CD14-positive monocyte (primary cell): ENCODE measurements at regions not wholly inside any gene's neighbourhood (a gene's known extent, or its start where the extent isn't known, plus 50 kb on each side); places are given as distances from the start of the nearest gene placed in this dataset.

Experiments used
- DNase-seq, 3 donors: peaks; one replicate each; pipeline ENCODE4 v3.0.0-alpha.2; 2011 to 2022
- H2AFZ ChIP-seq: 2 replicates; pipeline ENCODE4 v1.6.0; 2012; ENCODE audit warnings: mild to moderate bottlenecking, low read depth, low read length, inconsistent platforms; ENCODE audit not compliant: insufficient read depth, poor library complexity, severe bottlenecking
- H3K27ac ChIP-seq, 2 donors: 1 replicate in 1 of 2; 2 replicates in 1 of 2; pipeline ENCODE4 v1.5.1; 2012 to 2013; ENCODE audit warnings: low read length in 2 of 2, control low read depth in 1 of 2, inconsistent platforms in 1 of 2, low read depth in 1 of 2, mild to moderate bottlenecking in 1 of 2
- H3K27me3 ChIP-seq, 2 donors: one replicate each; pipeline versions ENCODE4 v1.6.0 to v1.6.1; 2011 to 2013; ENCODE audit warnings: low read length in 2 of 2; ENCODE audit not compliant: control insufficient read depth in 2 of 2, insufficient read depth in 2 of 2
- H3K36me3 ChIP-seq, 2 donors: replicated peaks in 1 of 2; 1 replicate in 1 of 2; 2 replicates in 1 of 2; pipeline versions ENCODE4 v1.5.1 to v1.6.1; 2012 to 2013; ENCODE audit warnings: low read length in 2 of 2, control low read depth in 1 of 2, inconsistent platforms in 1 of 2, mild to moderate bottlenecking in 1 of 2; ENCODE audit not compliant: insufficient read depth in 2 of 2, control insufficient read depth in 1 of 2
- H3K4me1 ChIP-seq, 2 donors: 1 replicate in 1 of 2; 2 replicates in 1 of 2; pipeline versions ENCODE4 v1.5.1 to v1.6.1; 2012 to 2013; ENCODE audit warnings: low read length in 2 of 2, control low read depth in 1 of 2, inconsistent platforms in 1 of 2, mild to moderate bottlenecking in 1 of 2, moderate library complexity in 1 of 2; ENCODE audit not compliant: insufficient read depth in 2 of 2, control insufficient read depth in 1 of 2
- H3K4me2 ChIP-seq: replicated peaks from 2 replicates; pipeline ENCODE3; 2012; ENCODE audit warnings: low read length, moderate library complexity, mild to moderate bottlenecking; ENCODE audit not compliant: poor library complexity, severe bottlenecking; ENCODE audit errors: extremely low read depth
- H3K4me3 ChIP-seq, 3 experiments: fragments of 200-600 bp in 1 of 3; sonication (generic) in 1 of 3; replicated peaks in 1 of 3; 1 replicate in 2 of 3; 2 replicates in 1 of 3; pipeline ENCODE4 v1.5.1; 2011 to 2013; ENCODE audit warnings: low read length in 3 of 3, mild to moderate bottlenecking in 3 of 3, control low read depth in 2 of 3, low read depth in 2 of 3, inconsistent platforms in 1 of 3, moderate library complexity in 1 of 3
- H3K79me2 ChIP-seq: 2 replicates; pipeline ENCODE4 v1.6.0; 2012; ENCODE audit warnings: mild to moderate bottlenecking, control low read depth, inconsistent platforms, low read length, moderate library complexity; ENCODE audit not compliant: insufficient read depth
- H3K9ac ChIP-seq: 2 replicates; pipeline ENCODE4 v1.6.0; 2017; ENCODE audit warnings: low read length, mild to moderate bottlenecking; ENCODE audit not compliant: insufficient read depth, poor library complexity, severe bottlenecking
- H3K9me3 ChIP-seq, 2 donors: replicated peaks in 1 of 2; 1 replicate in 1 of 2; 2 replicates in 1 of 2; pipeline versions ENCODE4 v1.5.1 to v1.6.1; 2012 to 2013; ENCODE audit warnings: low read length in 2 of 2, control low read depth in 1 of 2; ENCODE audit not compliant: control insufficient read depth in 1 of 2, insufficient read depth in 1 of 2
- H4K20me1 ChIP-seq: 2 replicates; pipeline ENCODE4 v1.6.0; 2012; ENCODE audit warnings: mild to moderate bottlenecking, low read length, control low read depth, moderate library complexity; ENCODE audit not compliant: insufficient read depth
- H3K27ac Mint-ChIP-seq, 7 donors: one replicate each; pipeline ENCODE4 v1.8.0; 2020; ENCODE audit warnings: mild to moderate bottlenecking in 7 of 7, mixed read lengths in 7 of 7, moderate library complexity in 6 of 7, inconsistent platforms in 2 of 7
- H3K27me3 Mint-ChIP-seq, 3 donors: one replicate each; pipeline ENCODE4 v1.8.0; 2021 to 2022; ENCODE audit warnings: low read depth in 3 of 3, mild to moderate bottlenecking in 3 of 3, mixed read lengths in 3 of 3, moderate library complexity in 3 of 3, inconsistent platforms in 1 of 3
- H3K36me3 Mint-ChIP-seq, 2 donors: one replicate each; pipeline ENCODE4 v1.8.0; 2020; ENCODE audit warnings: mixed read lengths in 2 of 2, inconsistent platforms in 1 of 2, mild to moderate bottlenecking in 1 of 2
- H3K4me1 Mint-ChIP-seq: one replicate; pipeline ENCODE4 v1.8.0; 2020; ENCODE audit warnings: mild to moderate bottlenecking, mixed read lengths
- H3K4me3 Mint-ChIP-seq, 2 donors: one replicate each; pipeline ENCODE4 v1.8.0; 2020; ENCODE audit warnings: mild to moderate bottlenecking in 2 of 2, mixed read lengths in 2 of 2, moderate library complexity in 1 of 2
- H3K9me3 Mint-ChIP-seq, 7 donors: one replicate each; pipeline ENCODE4 v1.8.0; 2020 to 2022; ENCODE audit warnings: mixed read lengths in 7 of 7, mild to moderate bottlenecking in 6 of 7, moderate library complexity in 6 of 7, inconsistent platforms in 2 of 7
- WGBS: methylation state at CpG from one replicate; pipeline ENCODE4 v1.1.5; 2013; ENCODE audit warnings: missing lambda C conversion rate; ENCODE audit not compliant: insufficient coverage; 5-methylcytosine and 5-hydroxymethylcytosine counted together
- intact Hi-C, 2 donors: fragments of 100-400 bp; cut with micrococcal nuclease; formaldehyde crosslinking; loops; one replicate each; pipeline versions ENCODE4 v1.15.0 to v1.15.1; 2023
- TF ChIP-seq, protein P1 (sequence below): fragments of 200-600 bp; IDR thresholded peaks from one replicate; pipeline ENCODE4 v1.8.0; 2022; ENCODE audit warnings: antibody characterized with exemption, mild to moderate bottlenecking

DNA sequence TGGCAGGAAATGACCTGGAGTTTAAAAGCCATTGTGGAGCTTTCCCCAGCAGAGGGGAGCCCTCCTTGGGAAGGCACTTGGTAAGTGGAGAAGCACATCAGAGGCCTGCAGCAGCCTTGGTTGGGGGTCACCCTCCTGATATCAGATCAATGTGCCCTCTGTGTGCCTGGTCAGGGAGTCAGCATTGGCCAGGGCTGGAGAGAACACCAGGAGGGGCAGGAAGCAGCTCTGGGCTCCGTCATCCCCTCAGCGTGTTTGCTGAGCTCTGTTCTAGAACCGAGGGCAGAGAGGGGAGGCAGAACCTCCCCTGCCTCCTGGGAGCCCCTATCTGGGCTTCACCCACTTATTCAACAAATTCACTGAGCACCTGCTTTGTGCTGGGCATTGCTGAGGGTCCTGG is 846.0 kb downstream of the TBC1D22A start:
- no peaks in the 10 kb centered on the region for H3K27me3 ChIP-seq
- intact Hi-C loops: no loop called here
- H4K20me1 ChIP-seq: no peaks in the 10 kb centered on the region
- DNase-seq: no peak
- H3K4me3 ChIP-seq: no peak overlapping the region
- Mint-ChIP-seq H3K27me3 (peaks cover 2 to 8% (median 3%) of the 10 kb centered on the region in 3 donors), H3K9me3 (peaks cover 2 to 12% (median 4%) of the 10 kb centered on the region in 7 donors), H3K36me3 (no peaks in the 10 kb centered on the region), H3K27ac (no peak overlapping the region), H3K4me3 (no peak overlapping the region), H3K4me1 (no peaks in the 10 kb centered on the region)
- TF ChIP-seq, protein P1, sequence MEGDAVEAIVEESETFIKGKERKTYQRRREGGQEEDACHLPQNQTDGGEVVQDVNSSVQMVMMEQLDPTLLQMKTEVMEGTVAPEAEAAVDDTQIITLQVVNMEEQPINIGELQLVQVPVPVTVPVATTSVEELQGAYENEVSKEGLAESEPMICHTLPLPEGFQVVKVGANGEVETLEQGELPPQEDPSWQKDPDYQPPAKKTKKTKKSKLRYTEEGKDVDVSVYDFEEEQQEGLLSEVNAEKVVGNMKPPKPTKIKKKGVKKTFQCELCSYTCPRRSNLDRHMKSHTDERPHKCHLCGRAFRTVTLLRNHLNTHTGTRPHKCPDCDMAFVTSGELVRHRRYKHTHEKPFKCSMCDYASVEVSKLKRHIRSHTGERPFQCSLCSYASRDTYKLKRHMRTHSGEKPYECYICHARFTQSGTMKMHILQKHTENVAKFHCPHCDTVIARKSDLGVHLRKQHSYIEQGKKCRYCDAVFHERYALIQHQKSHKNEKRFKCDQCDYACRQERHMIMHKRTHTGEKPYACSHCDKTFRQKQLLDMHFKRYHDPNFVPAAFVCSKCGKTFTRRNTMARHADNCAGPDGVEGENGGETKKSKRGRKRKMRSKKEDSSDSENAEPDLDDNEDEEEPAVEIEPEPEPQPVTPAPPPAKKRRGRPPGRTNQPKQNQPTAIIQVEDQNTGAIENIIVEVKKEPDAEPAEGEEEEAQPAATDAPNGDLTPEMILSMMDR: no peak
- H3K4me1 ChIP-seq: no peaks in the 10 kb centered on the region
- no peaks in the 10 kb centered on the region for H3K36me3 ChIP-seq
- no peak overlapping the region for H3K9ac ChIP-seq
- no peak overlapping the region for H3K4me2 ChIP-seq
- WGBS: 90% methylated on average over 2 of the region's 3 CpGs
- peaks cover 0 to 5% of the 10 kb centered on the region in 2 donors for H3K9me3 ChIP-seq
- no peaks in the 10 kb centered on the region for H3K79me2 ChIP-seq
- H2AFZ ChIP-seq: no peak overlapping the region
- H3K27ac ChIP-seq: no peak overlapping the region

DNA sequence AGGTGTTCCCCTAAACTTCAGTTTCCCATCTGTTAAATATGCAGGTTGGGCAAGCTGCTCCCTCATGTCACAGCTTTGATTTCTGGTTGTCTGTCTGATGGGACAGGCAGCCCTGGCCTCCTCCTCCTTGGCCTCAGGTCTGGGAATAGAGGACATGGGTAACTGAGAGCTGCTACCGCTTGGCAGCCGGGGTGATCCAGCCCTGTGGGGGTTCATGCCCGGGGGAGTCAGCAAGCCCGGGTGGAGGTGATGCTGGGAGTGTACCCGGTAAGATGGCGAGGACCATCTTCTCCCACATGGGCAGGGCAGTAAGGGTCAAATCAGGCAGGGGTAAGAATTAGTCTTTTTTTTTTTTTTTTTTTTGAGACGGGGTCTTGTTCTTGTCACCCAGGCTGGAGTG is 845.0 kb downstream of the TBC1D22A start:
- H3K27ac ChIP-seq: no peak overlapping the region
- Mint-ChIP-seq H3K27ac (no peak overlapping the region), H3K9me3 (peaks cover 2 to 12% (median 9%) of the 10 kb centered on the region in 7 donors), H3K4me3 (no peak overlapping the region), H3K4me1 (no peaks in the 10 kb centered on the region), H3K36me3 (no peaks in the 10 kb centered on the region), H3K27me3 (peaks cover 2 to 8% (median 3%) of the 10 kb centered on the region in 3 donors)
- DNase-seq: no peak
- no peaks in the 10 kb centered on the region for H3K4me1 ChIP-seq
- H3K4me3 ChIP-seq: no peak overlapping the region
- H3K9ac ChIP-seq: no peak overlapping the region
- no peak overlapping the region for H3K4me2 ChIP-seq
- no peak overlapping the region for H2AFZ ChIP-seq
- H3K79me2 ChIP-seq: no peaks in the 10 kb centered on the region
- WGBS: 82% methylated on average over 3 of the region's 7 CpGs
- no peaks in the 10 kb centered on the region for H4K20me1 ChIP-seq
- peaks cover 0 to 8% of the 10 kb centered on the region in 2 donors for H3K9me3 ChIP-seq
- intact Hi-C loops: no loop called here
- H3K27me3 ChIP-seq: no peaks in the 10 kb centered on the region
- TF ChIP-seq, protein P1: no peak
- H3K36me3 ChIP-seq: no peaks in the 10 kb centered on the region
